RCC 7860 (cell line): ENCODE measurements at regions not wholly inside any gene's neighbourhood (a gene's known extent, or its start where the extent isn't known, plus 50 kb on each side); places are given as distances from the start of the nearest gene placed in this dataset.

Source experiments
- DNase-seq: peaks from one replicate; pipeline ENCODE4 v3.0.0-alpha.2; 2015; ENCODE audit warnings: low spot score
- FAIRE-seq: peaks from 2 replicates; lab custom pipeline; 2012; peaks lifted over from hg19 to GRCh38; lab: Jason Lieb, UNC

DNA sequence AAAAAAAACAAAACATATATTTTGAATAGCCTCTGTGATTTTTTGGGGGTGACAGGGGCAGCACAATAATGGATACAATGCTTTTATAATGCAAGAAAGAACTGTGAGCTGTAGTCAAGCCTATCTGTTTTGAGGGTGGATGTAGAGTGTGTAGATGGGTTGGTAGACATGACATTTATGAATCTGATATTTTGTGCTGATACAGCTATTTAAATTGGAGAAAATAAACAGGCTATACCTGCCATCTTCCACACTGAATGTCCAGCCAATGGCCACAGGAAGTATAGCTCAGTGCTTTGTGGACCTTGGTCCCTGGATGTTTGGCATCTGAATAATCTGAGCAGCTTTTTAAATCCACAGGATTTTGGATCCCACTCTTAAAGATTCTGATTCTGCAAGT lies 175.0 kb downstream of the NEDD1 start:
- FAIRE-seq, result no peak
- no peak for DNase-seq

DNA sequence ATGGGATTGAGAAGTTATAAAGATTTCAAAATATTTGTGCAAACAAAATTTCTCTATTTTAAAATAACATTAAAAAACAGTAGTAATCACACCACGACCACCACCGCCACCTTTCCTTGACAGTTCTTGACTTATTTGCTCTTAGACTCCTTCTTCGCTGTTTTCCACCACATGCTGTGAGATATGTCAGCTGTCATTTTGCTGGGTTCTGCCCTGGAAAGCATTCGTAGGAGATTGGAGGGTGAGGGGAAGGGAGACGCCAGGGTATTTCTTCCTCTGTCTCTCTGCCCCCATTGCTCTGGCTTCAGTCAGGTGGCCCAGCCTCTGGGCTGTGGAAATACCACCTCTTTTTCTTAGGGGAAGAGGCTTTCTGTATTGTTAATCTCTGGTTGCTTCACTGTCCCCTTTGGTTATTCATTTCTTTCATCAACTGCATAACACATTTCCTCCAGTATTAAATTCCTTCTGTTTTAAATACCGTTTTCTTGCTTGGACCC lies 186.2 kb downstream of the NEDD1 start:
- no peak for DNase-seq
- FAIRE-seq, result no peak

DNA sequence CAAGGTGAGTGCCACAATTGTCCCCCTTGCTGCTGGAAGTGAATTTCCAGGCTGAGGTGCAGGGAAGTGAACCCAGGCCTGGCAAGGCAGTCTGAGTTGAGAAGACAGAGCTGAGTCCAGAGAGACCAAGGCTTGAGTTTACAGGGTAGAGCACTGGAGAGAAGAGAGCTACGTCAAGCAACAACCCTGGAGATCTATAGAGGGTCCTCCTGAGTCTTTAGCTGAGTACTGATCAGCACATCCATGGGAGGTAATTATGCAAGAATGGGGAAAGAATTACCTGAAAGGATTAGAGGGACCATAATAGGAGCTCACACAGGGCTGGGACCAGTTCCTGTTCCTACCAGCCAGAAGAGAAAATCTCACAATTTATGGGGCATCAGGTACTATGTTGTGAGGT lies 190.7 kb downstream of the NEDD1 start:
- DNase-seq (no peak), FAIRE-seq (no peak)

DNA sequence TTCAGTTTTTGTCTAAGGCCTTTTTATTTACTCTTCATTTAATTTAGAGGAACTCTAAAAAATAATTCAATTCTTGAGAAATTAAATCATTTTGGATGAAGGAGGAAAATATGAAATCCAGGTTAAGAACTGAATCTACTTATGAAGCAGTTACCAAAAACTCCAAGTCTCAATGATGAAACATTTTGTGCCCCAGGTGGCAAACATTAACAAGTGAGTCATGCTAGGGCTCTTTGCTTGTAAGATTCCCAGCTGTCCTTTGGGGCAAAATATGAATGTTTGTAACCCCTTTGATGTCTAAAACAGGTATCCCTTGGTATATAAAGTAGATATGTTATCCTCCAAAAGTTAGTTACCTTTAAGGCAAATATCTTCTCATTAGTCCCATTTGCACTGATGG lies 202.4 kb downstream of the NEDD1 start:
- FAIRE-seq, result peak; percentile 82
- peak; percentile 12 for DNase-seq

DNA sequence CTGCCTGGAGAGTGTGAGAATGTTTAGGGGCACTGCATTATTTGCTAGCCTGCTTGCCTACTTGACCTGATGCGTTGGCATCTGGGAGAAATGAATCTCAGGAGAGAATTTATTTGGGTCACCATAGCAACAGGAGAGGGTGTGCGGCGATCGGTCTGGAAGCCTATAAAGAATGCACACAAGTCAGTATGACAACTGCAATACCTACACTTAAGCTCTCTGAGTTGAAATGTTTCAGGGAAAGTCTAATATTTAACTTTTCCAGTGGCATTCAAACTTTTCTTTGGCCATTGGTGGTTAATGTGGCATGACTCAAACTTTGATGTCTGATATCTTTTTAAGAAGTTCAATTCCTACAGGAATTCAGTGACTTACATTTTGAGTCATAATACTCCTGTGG lies 205.1 kb downstream of the NEDD1 start:
- DNase-seq (peak; percentile 92), FAIRE-seq (peak; percentile 98)

DNA sequence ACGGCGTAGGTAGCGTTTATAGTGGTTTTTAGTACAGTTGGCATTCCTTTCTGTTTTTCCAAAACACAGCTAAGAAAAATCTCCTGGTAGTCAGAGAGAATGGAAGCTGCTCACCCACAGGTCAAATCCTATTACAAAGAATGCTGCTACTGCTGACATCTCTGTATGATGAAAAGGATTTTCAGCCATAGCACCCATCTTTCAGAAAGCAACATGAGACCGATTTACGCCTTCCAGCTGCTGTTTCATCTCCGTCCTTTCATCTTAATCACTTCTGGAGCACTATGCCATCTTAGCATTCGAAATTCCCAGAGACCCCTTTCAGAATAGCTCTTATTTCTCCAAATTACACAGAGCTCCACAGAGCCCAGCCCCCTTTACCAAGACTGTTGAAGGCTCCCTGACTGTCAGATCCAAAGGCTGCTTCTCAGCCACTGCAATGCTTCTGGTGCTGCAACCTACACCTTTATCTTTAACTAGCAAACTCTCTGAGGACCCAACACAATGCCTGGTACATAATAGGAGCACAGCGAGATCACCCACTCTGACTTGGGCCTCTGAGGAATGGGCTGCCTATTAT lies 211.8 kb downstream of the NEDD1 start:
- FAIRE-seq, result no peak
- no peak for DNase-seq

DNA sequence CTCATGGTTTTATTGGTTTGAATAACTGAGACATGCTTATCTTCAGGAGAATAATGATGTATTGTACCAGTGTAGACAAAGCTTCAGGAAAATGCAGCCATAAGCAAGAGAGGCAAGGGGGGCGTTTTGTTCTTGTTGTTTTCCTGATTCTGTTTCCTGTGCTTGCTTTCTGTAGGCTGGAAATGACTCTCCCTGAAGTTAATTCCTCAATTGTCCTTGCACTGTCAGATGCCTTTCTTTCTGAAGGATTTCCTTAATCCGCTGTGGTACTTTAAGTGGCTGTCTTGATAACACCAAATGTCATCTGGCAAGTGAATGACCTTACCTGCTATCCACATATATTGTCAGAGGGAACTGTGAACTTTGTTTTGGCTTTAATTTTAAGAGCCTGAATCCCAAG lies 220.0 kb downstream of the NEDD1 start:
- FAIRE-seq (no peak), DNase-seq (no peak)

DNA sequence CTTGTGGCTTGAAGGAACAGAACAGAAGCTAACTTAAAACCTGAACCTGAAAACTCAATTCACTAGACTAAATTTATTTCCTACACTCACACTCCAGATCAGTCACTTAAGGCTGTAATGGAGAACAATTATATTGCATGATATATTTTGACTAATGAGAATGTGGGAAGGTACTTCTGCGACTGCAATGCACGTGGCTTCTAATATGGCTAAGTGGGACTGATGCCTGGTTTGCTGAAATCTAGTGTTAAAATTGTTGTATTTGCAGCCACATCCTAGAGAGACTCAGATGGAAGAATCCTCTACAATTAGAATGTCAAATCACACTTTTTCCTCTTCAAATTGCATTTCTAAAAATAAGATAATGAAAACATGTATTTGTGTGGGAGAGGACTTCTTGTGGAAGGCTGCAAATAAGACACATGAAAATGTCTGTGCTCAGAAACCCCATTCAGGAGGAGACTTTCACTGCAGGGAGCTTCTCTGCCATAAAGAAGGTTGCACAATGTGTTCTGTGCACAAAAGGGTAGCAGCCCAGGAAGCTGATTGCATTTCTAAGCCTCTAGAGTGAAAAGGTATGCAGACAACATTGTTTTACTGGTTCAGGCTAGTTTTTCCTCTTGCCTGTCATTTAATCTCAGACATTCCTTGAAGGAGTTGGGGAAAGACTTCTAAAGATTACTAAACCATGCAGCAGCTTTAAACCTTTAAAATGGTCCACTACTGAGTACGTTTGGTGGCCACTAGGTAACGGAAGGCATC lies 224.3 kb downstream of the NEDD1 start:
- FAIRE-seq (no peak), DNase-seq (no peak)

DNA sequence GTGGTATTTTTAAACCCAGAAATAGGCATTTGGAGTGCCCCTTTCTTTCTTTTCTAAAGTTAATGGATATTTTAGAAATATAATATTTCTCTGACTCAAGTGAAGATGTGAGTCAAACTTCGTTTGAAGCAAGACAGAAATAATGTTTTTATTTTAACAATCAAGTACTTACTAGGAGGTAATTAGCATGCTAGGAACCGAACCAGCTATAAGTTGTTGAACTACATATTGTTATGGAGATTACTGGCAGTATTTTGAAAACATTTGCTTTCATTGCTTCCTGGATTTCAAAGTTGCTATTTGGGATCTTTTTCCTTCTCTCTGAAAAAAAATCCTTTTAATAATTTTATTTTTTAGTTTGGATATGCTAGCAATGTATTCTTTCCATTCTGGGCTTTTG lies 225.2 kb downstream of the NEDD1 start:
- DNase-seq (no peak), FAIRE-seq (no peak)

DNA sequence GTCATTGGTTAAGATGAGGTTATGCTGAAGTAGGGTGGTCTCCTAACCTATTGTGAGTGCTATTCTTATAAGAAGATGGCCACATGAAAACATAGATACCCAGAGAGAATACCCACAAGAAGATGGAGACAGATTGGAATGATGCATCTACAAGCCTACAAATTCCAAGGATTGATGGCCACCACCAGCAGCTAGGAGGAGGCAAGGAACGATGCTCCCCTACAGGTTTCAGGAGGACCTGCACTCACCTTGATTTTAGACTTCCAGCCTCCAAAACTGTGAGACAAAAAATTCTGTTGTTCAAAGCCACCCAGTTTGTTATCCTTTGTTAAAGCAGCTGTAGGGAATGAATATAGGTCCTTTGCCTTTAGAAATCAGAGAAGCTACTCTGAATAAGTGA lies 227.4 kb downstream of the NEDD1 start:
- FAIRE-seq (no peak), DNase-seq (no peak)

DNA sequence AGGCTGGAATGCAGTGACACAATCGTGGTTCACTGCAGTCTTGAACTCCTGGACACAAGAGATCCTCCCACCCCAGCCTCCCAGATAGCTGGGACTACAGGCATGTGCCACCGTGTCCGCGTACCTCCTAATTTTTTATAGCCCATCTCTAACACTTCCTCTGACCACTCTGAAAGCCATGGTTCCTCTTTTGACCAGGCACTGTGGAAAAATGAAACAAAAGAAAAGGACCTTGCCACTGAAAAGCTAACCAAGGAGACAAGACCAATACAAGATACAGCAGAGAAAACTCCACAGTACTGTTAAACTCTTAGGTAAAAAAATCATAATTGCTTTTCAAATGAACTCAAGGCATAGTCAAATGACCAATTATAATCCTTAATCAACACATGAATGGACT lies 233.3 kb downstream of the NEDD1 start:
- FAIRE-seq (no peak), DNase-seq (no peak)

DNA sequence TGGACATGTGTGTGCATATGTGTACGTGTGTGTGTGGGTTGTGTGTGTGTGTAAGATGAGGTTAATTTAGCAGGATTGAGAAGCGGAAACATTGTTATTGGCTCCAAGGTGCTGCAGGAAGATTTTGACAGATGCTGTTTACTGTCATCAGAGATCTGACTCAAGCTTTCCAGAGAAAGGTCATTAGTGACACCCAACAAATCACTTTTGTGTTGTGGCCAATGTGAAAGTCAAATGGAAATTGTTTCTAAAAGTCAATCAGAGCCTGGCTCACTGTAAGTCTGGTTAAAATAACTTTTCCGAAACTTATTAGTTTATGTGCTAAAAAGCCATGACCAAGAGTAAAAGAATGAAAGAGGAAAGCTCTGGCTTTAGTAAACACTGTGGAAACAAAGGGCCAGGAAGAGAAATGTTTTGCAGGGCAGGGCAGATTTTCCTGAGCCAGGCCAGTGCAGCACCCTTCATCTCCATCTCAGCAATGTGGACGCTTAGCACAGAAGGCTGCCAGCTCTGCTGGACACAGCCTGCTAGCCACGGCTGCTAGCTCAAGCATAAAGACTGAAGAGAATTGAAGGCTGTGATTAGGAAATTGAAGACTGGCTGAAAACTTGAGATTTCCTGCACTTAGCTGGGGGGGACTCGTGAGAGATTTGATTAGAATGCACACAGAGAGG lies 235.8 kb downstream of the NEDD1 start:
- DNase-seq, result no peak
- no peak for FAIRE-seq

DNA sequence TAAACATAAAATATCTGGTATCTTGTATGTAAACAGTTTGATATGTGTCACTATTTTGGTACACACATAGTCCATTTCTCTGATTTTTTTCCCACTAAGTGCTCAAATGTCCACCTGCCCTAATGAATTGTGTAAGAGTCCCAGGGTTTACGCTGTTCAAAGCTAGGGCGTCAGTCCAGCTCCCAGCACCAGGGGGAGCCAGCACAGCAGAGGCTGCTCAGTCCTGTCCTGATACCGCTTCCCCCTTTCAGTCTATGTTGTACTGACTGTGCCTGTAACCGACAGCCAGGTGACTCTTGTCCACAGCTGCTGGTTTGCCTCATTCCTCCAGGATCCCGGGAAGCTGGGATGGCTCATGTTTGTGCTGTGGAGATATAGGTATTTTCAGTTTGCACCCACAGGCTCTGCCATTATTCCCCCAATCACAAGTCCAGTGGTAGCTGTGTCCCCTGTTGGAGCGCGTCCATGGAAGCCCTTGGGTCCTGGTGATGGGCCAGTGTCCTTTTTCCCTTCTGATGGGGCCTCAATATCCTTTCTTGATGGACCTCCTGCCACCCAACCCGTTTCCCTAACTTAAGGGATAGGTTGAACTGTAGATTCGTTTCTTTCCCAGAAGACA lies 242.0 kb downstream of the NEDD1 start:
- no peak for FAIRE-seq
- peak; percentile 29 for DNase-seq

DNA sequence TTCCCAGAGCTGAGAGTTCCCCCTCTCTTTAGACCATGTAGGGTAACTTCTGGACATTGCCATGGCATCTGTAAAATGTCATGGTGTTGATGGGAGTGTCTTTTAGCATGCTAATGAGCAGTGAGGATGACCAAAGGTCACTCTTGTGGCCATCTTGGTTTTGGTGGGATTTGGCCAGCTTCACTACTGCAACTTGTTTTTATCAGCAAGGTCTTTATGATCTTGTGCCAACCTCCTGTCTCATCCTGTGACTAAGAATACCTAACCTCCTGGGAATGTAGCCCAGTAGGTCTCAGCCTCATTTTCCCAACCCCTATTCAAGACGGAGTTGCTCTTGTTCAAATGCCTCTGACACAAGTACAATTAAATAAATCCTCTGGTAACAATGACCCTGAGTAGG lies 244.4 kb downstream of the NEDD1 start:
- DNase-seq (no peak), FAIRE-seq (no peak)

DNA sequence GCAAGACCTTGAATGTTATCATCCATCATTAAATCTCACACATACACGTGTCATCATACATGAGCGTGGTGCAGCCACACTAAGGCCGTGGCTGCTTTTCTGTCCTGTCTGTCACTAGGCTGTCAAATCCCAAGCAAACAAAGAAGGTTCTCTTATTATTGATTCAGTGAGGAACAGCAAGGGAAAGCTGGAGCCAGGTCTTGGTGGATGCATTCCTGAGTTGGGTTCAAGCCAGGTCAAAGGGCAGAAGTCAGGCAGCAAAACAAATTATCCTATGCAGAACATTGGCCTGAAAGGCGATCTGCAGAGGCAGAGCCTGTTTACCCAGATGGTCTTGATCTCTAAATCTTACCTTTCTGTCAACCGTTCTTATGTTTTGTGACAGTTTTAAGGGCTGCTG lies 252.3 kb downstream of the NEDD1 start:
- FAIRE-seq (no peak), DNase-seq (no peak)

DNA sequence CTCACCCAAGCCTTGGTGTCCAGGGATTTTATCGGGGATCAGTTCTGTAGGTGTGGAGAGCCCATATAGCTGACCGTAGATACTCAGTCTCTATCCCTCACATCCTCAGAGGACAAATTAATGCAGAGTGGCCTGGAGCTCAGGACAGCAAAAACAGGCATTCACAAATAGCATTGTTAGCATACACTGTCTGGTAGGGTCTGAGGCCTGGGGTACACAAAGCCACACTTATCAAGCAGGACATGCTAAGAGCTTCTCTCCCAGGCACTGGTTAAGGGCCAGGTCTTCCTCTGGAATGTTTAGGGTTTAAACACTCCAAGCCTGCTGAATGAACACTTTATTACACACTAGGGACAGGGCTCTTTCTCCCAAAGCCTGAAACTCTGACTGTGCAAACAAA lies 253.2 kb downstream of the NEDD1 start:
- FAIRE-seq, result no peak
- DNase-seq, result no peak

DNA sequence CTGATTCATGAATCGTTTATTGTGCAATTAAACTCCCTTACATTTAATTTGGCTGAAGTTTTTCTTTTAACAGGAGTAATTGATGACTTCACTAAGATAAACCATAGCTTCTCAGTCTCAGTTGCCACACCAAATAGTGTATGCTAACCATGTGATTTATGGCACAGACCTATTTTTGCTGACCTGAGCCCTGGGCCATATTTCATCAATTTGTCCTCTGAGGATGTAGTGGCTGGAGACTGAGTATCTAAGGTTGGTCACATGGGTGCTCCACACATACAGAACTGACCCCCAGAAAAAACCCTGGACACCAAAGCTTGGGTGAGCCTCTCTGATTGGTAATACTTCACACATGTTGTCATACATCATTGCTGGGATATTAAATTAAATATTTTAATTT lies 255.1 kb downstream of the NEDD1 start:
- DNase-seq (no peak), FAIRE-seq (no peak)

DNA sequence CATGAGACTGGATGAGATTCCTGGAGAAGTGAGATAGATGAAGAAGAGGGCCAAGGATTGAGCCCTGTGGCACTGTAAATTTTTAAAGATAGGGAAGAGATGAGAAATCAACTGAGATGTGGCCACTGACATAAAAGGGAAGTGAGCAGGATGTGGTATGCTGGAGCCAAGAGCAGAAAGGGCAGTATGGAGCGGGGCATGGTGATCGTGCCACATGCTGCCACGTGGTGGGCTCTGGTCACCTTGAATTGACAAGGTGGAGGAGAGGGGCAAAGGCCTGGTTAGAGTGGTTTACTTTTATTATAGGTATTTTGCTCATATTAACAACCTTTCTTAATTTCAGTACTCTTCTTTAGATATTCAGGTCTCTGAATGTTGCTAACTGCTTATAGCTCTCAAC lies 257.9 kb downstream of the NEDD1 start:
- DNase-seq, result no peak
- no peak for FAIRE-seq

DNA sequence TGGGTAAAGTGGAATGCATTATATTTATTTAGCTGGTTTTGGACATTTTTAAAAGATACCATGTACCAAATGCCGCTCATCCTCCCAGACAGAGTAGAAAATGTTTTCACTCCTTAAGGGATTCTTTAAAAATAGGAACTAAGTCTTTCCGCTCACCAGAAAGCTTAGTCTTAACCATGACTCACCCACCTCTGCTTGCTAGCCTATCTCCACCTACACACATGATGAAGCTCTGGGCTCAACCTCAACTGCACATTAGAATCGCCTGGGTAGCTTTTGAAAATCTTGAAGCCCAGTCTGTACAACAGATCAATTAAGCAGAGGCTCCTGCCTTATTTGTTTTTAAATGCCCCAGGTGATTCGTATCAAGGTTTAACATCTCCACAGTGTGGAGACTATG lies 260.5 kb downstream of the NEDD1 start:
- FAIRE-seq, result no peak
- DNase-seq, result peak; percentile 33

DNA sequence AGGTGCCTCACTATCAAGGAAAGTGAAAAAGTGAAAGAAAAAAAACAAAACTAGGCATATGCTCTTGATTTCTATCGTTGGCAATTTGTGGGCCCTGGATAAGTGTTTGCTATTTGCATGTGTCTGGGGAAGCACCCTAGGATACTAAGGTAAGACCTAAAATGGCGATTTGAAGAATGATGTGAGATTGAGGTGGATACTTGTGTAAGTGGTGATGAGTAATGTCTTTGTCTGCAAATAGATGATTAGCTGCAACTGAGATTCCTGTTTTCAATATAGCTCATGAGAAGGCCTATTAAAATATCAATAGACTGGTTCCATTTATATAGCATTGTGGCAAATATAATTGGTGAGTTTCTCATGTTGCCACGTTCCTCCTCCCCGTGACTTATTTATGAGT lies 261.7 kb downstream of the NEDD1 start:
- DNase-seq (peak; percentile 24), FAIRE-seq (no peak)

DNA sequence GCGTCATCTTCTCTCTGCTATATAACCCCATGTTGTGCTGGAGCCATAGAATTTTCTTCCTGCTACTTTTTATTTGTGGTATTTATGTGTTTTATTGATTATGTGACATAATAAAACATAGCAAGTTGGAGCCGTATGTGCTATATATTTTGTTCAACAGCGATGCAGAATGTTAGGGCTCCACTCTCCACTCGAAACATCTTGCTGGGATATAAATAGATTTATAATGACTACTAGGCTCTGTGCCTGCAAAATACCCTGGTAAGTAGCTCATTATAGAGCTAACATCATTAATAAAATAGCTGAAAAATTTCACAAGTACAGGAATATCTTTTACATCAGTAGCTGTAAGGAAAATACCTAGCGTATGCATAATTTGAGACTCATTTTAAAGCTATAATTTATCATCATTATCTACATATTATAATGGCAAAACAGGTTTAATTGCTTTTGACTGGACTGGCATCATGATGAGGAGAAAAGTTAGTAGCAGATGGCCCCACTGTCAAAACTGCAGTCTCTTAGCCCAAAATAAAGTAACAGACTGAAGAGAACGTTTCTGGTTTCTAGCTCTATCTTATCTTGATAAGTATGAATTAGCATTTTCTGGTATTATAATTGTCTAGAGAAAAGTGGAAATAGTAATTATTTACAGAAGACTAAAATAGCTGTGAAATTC lies 263.0 kb downstream of the NEDD1 start:
- DNase-seq, result no peak
- no peak for FAIRE-seq
